Activated CD4-positive, alpha-beta T cell treated with anti-CD3 and anti-CD28 coated beads for 4 hours (primary cell): ENCODE measurements at regions not wholly inside any gene's neighbourhood (a gene's known extent, or its start where the extent isn't known, plus 50 kb on each side); places are given as distances from the start of the nearest gene placed in this dataset.

ENCODE experiments used
- DNase-seq, 2 donors: peaks; one replicate each; pipeline ENCODE4 v3.0.0-alpha.2; 2020

DNA sequence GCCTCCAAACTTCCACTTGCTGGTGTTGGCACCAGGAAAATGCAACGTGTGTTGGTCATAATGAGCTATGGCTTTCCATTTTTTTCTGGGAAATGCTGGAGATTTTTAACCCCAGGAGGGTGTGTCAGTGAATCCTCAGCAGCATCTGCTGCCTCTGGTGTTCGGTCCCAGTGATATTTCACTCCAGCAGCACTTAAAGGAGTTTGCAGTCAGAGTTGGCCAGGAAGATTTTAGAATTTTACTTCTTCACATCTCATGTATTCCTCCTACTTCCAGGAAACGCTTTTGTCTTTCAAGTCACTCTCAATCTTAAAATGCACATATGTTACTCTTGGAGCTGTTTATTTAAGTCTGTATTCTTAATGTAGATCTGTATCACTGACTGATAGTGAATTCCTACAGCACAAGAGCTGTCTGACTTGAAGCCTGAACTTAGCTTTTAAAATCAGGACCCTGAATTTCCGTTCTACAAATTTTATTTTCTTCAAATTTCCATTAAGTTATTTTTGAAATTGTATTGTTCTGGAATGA lies 903.4 kb upstream of the SLC10A2 start:
- no peak for DNase-seq

DNA sequence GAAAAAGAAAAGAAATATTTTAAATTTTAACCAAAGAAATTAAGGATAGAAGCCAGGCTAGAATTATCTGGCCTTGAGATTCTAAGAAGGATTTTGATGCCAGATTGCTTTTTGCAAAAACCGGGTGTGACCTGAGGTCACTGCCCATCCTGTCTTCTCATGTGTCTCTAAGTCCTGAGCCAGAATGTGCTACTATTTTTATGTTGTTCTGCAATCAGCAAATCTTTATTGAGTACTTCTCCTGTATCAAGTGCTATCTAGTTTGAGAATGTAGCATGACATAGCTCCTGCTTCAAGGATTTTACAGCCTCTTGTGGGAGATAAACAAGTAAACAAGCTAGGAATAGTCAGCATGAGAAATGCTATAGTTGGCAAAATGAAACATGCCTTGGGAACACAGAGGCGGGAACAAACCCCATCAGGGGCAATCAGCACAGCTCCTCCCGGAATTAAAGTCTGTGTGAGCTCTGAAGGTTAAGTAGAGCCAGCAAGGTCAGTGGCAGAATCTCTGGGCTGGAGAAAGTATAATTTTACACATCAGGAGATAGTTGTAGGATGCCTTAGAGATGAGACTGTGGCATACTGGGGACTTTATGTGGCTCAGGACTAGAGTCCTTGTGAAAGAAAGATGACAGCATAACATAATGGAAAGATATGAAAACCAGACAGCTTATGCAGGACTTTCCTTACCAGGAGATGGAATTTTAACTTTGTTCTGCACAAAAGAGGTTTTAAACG lies 899.5 kb upstream of the SLC10A2 start:
- DNase-seq: no peak

DNA sequence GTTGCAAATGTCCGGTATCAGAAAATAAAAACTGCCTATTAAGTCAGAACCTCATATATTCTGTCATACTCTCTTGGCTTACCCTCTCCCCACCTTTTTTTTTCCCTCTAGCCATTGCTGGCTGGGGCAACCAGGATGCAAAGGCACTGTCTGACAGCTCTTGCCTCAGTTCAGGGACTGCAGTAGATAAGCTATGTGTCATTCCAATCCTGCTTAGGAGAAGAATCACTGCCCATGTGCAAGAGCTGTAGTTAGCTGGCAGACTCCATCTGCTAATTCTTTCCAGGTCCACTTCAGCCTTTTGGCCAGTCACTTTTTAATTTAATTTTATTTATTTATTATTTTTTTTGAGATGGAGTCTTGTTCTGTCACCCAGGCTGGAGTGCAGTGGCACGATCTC lies 895.6 kb upstream of the SLC10A2 start:
- no peak for DNase-seq

DNA sequence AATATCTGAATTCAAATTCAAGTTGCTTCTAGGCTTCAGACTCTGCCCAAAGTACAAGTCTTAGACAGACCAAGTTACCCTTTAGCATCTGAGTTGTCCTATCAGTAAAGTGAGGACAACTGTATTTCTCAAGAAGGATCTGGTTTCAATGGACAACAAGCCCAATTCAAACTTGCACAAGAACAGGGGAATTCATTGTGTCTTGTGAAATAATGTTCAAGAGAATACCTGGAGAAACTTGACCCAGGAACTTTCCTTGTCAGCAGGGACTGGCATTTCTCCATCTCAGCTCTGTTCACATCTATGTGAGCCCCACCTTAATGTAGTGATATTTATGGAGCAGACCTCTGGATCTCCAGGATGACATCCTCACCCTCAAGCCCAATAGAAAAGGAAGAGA lies 894.9 kb upstream of the SLC10A2 start:
- DNase-seq: no peak

DNA sequence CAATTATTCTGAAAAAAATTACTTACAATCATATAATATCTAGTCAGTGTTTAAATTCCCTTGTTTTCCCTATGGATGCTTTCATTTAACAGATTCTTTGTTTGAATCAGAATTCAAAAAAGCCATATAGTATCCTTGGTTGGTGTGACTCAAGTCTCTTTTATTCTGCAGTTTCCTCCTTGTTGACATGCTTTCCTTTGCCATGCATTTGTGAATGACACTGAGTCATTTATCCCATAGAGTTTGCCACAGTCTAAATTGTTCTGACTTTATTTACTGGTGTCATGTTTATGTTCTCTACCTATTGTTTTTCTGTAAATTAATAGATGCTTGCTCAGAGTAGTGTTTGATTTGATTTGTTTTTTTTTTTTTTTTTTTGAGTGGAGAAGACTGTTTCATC lies 893.8 kb upstream of the SLC10A2 start:
- DNase-seq: no peak

DNA sequence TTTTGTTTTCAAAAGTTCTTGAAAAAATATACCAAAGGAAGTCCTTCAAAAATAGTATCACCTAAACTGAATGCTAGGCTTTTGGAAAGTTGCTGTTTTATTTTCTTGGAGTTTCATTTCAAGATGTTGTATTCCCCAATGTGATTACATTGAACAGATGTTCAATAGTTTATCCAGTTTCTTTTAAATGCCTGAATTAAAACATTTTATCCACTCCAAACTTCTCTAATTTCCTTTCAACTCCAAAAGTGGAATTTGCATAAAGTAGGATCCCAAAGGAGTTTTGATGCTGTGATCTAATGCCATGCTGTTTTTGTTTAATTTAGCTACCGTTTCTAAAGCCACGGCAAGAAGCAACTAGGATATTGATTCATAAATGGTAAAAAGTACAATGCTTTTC lies 892.5 kb upstream of the SLC10A2 start:
- DNase-seq: no peak

DNA sequence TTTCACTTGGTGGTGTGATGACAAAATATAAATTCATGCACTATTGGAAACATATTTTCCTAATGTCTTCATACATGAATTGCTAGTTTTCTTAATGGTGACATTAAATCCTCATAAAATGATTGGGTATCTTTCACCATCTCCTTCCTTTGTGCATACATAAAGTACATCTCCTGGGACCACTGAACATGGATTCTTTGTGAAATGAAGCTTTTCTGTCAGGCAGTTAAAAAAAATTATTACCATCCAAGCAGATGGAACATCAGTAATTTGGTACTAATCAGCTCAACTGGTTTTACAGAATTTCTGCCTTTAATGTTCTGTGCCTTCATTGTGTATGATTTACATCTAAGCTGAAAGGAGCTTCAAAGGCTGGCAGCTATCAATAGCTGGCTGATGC lies 891.7 kb upstream of the SLC10A2 start:
- DNase-seq: no peak

DNA sequence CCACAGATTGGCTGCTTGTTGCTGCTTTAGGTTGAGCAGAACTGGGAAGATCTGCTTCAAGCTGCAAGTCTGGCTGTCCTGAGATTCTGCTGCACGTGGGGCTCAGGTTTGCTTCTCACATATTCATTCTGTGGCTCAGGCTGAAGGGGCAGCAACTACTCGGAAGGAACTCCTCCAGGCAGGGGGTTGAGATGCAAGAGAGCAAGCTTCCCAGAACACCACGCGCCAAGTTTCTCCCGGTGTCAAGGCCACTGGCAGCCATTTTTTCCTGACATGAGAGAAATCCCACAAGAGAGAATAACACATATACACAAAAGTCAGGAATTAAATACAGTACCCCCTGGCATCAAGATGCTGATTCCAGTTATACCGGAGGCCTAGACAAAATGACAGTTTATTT lies 887.6 kb upstream of the SLC10A2 start:
- DNase-seq: no peak

DNA sequence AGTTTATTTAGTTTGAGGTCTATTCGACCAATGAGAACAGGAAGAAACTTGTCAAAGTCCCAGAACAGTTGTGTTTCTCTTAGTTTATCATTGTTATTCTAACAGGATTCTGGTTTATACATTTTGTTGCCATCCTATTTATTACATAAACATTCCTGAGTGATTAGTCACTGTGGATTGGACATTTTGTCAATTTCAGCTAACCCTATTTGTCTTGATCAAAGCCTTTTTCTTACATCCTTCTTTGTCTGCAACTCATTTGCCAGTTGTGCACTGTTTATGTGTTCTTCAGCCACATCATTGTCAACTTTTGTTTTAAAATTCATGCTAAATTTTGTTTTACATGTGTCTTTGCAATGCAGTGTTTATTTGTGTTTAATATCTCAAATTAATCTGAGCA lies 886.0 kb upstream of the SLC10A2 start:
- no peak for DNase-seq

DNA sequence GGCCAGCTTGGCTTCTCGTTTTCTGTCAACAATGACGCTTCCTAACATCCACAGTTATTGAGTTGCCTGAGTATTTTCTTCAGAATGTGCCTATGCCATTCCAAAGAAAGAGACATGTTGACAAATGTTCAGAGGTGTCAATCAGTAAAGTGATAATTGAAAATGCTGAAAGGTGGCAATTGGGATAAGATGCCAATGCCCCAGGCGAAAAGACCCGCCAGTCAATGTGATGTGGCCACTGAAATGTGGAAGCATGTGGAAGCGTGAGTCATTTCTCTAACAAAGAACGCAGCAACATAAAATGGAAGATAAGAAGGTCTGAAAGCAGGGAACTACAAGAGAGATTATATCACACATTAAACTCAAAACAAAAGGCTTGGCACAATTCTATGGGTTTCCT lies 882.2 kb upstream of the SLC10A2 start:
- no peak for DNase-seq

DNA sequence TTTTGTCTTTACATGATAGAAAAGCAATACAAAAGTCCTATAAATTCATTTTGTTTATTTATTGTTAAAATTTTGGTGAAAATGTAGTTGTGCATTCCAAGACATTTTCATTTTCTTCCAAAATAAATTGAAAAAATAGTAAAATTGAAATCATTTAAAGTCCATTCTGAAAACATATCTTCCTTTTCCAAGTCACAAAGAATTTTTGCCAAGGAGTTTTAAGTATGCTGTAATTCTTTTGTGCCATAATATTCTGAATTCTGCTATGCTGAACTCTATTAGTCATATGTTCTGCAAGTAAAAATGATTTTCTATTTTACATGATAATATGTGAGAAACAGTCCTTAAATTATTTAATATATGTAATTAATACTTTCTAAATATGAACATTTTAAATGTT lies 879.6 kb upstream of the SLC10A2 start:
- DNase-seq: no peak

DNA sequence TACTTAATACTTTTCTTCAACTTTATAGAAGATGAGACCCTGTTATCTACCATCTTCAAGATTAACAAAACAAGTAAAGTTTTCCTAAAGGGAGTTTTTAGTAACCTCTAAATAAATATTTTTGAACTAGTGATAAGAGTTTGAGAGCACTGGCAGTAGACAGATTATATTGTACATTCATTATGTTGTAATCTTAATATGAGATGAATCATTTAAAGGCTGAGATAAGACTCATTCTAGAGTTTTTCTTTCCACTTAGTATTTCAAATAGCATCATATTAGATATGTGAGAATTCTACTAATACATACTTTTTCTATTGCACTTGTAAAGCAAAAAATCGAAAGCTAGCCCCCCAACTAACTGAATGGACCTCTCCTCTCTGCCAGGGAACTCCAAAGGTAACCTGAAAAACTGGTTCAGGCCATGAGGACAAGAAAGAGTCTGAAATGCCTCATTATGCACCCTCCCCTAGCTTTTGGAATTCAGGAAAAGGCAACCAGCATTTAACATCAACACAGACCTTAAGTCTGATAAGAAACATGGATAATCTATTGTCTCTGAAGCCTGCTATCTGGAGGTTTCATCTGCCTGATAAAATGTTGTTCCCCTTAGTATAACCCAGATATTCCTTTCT lies 875.4 kb upstream of the SLC10A2 start:
- DNase-seq: no peak

DNA sequence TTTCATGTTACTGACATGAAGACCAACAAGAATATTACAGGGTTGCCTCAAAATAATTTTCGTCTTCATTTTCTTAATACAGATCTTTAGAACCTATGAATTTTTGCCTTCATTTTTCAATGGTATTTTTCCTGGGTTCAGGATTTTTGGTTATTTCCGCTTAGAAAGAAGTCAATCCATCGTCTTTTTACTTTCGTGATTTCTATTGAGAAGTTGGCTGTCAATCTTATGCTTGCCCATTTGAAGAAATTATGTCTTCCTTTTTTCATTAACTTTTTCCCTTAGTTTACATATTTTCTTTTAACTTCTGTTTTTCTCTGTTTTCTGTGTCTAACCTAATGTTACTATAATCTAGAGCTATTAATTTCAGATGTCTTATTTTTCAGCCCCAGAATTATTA lies 868.9 kb upstream of the SLC10A2 start:
- no peak for DNase-seq

DNA sequence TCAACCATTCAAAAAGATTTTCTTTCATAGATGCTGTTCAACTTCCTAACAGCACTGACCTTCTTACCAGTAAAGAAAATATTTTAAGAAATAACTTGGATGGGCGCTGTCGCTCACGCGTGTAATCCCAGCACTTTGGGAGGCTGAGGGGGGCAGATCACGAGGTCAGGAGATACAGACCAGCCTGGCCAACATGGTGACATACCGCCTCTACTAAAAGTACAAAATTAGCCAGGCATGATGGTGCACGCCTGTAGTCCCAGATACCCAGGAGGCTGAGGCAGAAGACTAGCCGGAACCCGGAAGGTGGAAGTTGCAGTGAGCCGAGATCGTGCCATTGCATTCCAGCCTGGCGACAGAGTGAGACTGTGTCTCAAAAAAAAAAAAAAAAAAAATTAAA lies 865.7 kb upstream of the SLC10A2 start:
- no peak for DNase-seq

DNA sequence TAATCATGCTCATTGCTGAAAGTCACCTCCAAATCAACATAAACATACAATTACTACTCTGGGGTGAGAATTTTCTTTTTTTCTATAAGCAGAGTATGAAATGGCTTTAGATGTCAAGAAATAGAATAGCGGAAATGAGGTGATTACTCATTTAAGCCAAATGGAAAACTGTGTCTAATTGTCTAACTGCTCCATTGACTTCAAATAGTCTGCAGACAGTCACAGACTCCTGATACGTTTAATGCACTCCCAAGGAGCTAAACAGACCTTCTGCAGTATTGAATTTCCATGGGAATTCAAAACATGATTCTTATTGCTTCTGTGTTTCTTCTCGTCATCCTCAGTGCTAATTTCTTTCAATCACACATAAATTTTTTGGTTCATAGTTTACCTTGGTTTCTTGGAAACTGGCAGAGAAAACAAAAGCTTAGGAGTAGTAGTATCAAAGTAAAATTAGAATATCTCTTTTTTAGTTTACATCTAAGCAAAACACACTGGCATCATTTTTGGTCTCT lies 865.2 kb upstream of the SLC10A2 start:
- no peak for DNase-seq

DNA sequence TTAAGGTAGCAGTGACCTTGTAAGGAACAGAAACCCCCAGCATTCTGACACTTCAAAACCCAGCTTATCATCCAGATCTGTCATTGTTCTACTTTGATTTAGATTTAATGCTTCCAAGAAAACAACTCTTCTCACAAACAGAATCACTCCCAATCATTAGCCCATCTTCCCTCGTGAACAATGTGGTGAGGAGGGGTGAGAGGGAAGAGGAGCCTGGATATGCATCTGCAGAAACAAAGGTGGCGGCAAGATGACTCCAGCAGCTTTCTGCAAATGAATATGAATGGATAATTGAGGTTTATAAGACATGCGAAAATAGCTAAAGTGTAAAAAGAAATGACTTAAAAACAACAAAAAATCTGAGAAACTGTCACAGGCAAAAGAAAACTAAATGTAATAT lies 859.9 kb upstream of the SLC10A2 start:
- no peak for DNase-seq

DNA sequence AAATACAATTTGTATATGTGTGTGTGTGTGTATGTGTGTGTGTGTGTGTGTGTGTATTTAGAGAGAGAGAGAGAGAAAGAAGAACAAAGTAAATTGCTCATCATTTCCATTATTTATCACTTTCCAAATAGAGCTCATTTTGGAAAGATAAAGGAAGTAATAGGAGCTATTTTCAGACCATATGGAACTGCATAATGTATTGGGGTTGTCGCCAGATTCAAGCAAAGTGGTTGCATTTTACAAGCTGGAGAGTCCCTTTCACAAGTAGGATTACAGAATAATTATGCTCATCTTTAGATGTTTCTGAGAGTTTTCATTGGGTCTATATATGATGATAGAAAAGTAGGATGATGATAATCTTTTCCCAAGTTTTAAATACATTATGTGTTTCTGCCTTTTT lies 842.7 kb upstream of the SLC10A2 start:
- DNase-seq: no peak

DNA sequence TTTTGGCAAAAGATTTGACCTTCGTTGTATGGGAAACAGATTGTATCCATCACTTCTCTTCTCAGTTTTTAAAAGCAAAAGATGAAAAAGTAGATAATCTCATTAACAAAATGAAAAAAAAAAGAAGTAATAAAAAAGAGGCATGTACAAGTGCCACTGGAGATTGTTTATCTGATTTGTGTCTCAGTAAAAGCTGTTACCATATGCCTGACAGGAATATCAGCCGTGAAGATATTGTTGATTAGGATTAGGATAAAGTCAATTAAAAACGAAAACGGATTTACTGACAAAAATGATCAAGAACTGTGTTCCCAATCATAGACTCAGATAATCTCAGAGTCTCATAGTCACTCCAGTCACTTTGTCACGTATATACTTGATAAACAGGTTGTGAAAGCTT lies 842.1 kb upstream of the SLC10A2 start:
- no peak for DNase-seq

DNA sequence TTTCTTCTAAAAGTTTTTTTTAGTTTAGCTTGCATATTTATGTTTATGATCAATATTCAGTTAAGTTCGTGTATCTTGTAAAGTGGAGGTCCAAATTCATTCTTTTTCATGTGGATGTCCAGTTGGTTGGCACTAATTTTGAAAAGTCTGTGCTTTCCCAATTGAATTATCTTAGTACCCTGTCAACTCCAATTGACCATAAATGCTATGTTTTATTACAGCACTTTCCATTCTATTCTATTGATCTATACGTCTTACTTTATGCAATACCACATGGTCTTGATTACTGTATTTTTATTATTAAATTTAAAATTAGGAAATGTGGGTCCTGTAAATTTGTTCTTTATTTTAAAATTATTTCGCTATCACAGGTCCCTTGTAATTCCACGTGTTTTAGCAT lies 837.6 kb upstream of the SLC10A2 start:
- DNase-seq: no peak

DNA sequence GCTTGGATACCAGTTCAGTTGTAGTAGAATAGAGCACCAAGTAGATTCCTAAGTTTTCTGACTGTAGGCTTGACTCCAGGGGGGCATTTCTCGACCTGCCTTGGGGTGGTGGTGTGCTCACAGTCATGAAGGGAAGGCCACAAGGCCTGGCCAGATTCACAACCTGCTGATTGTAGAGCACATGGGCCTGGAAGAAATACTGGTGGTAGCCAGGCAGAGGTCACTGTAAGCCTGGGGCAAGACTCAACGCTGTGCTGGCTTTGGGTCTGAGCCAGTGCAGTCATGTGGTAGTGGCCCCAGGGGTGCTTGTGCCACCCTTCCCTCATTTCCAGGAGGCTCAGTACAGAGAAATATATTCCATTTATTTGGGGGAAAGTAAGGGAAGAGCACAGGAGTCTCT lies 832.3 kb upstream of the SLC10A2 start:
- DNase-seq: no peak

DNA sequence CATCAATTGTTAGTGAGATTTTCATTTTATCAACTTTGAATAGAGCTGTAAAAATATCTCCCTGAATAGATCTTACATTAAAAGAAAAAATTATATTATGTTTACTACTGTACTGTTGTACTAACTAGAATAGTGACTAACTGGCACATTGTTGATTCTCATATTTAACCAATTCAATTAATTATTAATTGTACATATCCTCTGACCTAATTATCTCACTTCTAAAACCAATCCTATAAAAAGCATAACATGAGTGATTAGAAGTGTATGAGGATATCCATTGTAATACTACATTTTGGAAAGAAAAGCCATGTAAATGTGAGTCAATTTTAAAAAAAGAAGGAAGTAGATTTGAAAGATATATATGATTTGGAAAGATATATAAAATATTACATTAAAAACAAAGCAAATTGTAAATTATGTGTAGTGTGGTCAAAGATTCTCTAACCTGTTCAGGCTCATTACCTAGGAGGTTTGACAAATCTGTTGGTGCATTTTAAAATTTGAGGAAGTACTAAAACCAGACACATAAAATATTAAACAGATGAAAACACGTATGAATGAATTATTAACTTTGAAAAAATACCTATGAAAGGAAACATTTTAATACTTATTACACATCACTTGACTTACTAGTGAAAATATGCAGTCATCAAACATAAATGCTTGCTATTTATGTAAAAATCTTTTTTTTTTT lies 829.8 kb upstream of the SLC10A2 start:
- DNase-seq: no peak

DNA sequence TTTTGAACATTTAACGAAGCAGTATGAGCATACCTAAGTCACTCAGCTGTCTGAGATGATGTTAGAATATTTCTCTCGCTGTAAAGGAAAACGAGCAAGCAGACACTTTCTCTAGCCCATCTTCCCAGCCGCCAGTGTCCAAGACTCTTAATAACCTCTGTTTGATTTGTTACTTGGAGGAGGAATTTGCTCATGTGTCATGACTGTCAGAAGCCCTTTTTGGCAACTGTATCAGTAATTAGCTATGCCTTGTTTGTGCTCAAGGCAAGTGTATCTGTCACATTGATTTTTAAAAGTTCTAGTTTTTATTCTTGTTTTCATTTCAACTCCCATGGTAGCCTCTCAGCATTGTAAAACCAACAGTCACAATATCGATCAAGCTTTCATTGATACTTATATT lies 828.4 kb upstream of the SLC10A2 start:
- DNase-seq: no peak

DNA sequence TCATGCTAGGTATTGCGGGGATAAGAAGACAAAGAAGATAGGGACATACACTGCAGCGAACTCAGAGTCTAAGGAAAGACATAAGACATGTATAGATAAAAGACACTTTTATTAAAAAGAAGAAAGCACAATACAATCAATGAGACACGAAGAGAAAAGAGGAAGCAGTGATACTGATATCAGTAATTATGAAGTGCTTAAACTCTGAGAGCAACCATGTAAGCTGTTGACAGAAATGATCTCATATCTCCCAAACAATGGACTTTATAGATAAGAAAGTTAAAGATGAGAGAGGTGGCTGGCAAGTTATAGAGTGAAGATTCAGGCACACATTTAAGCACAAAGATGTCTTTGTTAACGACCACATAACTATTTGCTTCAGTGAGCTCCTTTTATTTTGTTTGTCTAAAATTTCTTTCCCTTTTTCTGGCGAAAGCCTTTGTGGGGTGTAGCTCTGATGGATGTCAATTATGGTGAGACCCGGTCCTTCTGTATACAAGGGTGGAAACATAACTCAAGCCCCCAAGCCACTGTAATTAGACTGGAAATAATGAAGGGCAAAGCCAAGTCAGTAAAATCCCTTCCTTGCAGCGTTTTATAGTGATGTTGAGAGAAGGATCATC lies 818.0 kb upstream of the SLC10A2 start:
- no peak for DNase-seq

DNA sequence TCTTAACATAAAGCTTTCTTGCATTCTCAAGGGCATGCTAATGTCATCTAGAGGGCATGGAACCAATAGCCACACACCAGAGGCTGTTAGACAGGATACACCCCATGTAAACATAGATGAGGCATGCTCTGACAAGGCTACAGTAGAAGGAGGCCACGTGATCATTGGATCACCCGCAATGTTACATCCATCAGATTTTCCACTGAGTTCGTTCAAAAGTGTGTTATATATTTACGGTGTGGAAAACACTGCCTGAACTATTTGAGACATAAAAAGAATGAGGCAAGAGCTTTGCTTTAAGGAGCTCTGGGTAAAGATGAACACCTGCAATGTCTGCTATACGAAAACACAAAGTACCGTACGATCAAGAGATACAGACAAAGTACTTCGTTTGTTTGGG lies 817.5 kb upstream of the SLC10A2 start:
- DNase-seq: no peak
